ENCODE measurements at regions not wholly inside any gene's neighbourhood (a gene's known extent, or its start where the extent isn't known, plus 50 kb on each side); places are given as distances from the start of the nearest gene placed in this dataset.

- H3K4me3 ChIP-seq (ENCODE audit: low read depth, low read length), result no peak overlapping the region
- CTCF ChIA-PET, result no interaction called here
- no peak for DNase-seq (ENCODE audit: low read depth, low spot score)
- POLR2A ChIA-PET, result no interaction called here
- no peak for TF ChIP-seq CTCF (IDR thresholded peaks at IDR 0.05; ENCODE audit: insufficient read depth, low read length, missing control alignments)
Observed at GRCh38 chr9:100761276-100761802, 183.5 kb downstream of the CAVIN4 start.

GRCh38 chr9:100774326-100774725 is 196.4 kb downstream of the CAVIN4 start:
- H3K4me3 ChIP-seq (ENCODE audit: low read depth, low read length), result no peak overlapping the region
- POLR2A ChIA-PET, result no interaction called here
- no peak for TF ChIP-seq CTCF (IDR thresholded peaks at IDR 0.05; ENCODE audit: insufficient read depth, low read length, missing control alignments)
- DNase-seq (ENCODE audit: low read depth, low spot score), result no peak
- CTCF ChIA-PET, result no interaction called here

- POLR2A ChIA-PET, result no interaction called here
- H3K4me3 ChIP-seq (ENCODE audit: low read depth, low read length), result no peak overlapping the region
- TF ChIP-seq CTCF (IDR thresholded peaks at IDR 0.05; ENCODE audit: insufficient read depth, low read length, missing control alignments), result no peak
- CTCF ChIA-PET, result no interaction called here
- no peak for DNase-seq (ENCODE audit: low read depth, low spot score)
Observed at GRCh38 chr9:100774962-100775361, 197.1 kb downstream of the CAVIN4 start.

- DNase-seq (ENCODE audit: low read depth, low spot score), result no peak
- POLR2A ChIA-PET, result no interaction called here
- no peak for TF ChIP-seq CTCF (IDR thresholded peaks at IDR 0.05; ENCODE audit: insufficient read depth, low read length, missing control alignments)
- no peak overlapping the region for H3K4me3 ChIP-seq (ENCODE audit: low read depth, low read length)
- CTCF ChIA-PET, result no interaction called here
Observed at GRCh38 chr9:100775912-100776311, 198.0 kb downstream of the CAVIN4 start.

GRCh38 chr9:100784755-100785154 is 206.9 kb downstream of the CAVIN4 start:
- POLR2A ChIA-PET, result no interaction called here
- no peak for TF ChIP-seq CTCF (IDR thresholded peaks at IDR 0.05; ENCODE audit: insufficient read depth, low read length, missing control alignments)
- no peak for DNase-seq (ENCODE audit: low read depth, low spot score)
- no peak overlapping the region for H3K4me3 ChIP-seq (ENCODE audit: low read depth, low read length)
- CTCF ChIA-PET, result interaction anchor here (1.2 kb wide), 1 partner anchor 334 kb away, joined by 3 read pairs; no protein-coding TSS in a partner anchor

GRCh38 chr9:100785946-100786345 is 208.1 kb downstream of the CAVIN4 start:
- no peak for TF ChIP-seq CTCF (IDR thresholded peaks at IDR 0.05; ENCODE audit: insufficient read depth, low read length, missing control alignments)
- DNase-seq (ENCODE audit: low read depth, low spot score), result no peak
- H3K4me3 ChIP-seq (ENCODE audit: low read depth, low read length), result no peak overlapping the region
- CTCF ChIA-PET, result no interaction called here
- POLR2A ChIA-PET, result no interaction called here

Measured in AG04449 (cell line).